MCF 10A (cell line): ENCODE measurements at regions not wholly inside any gene's neighbourhood (a gene's known extent, or its start where the extent isn't known, plus 50 kb on each side); places are given as distances from the start of the nearest gene placed in this dataset.

ENCODE experiments used
- BruUV-seq: library from RNA; stranded (reverse); fragments of 400-500 nt; replicated peaks from 2 replicates; lab custom pipeline; 2021; lab: Mats Ljungman, UMichigan
- CTCF ChIA-PET: fragments of 300-600 bp; sonication (Branson Sonifier 250); formaldehyde crosslinking; extraction: SDS; loops from one replicate; lab custom pipeline; 2021; ENCODE audit warnings: antibody characterized with exemption, inconsistent platforms; lab: Yijun Ruan, JAX
- POLR2A ChIA-PET: fragments of 300-600, 350-650 bp; sonication (Branson Sonifier 250); formaldehyde crosslinking; extraction: SDS; loops from one replicate; lab custom pipeline; 2020; ENCODE audit warnings: antibody characterized with exemption, inconsistent platforms; lab: Yijun Ruan, JAX
- DNase-seq: peaks from one replicate; pipeline ENCODE4 v3.0.0-alpha.2; 2018; ENCODE audit not compliant: unreplicated experiment
- H3K27ac Mint-ChIP-seq: one replicate; pipeline ENCODE4 v1.8.0; 2022; ENCODE audit warnings: mild to moderate bottlenecking, low read depth, mixed read lengths; ENCODE audit not compliant: unreplicated experiment
- H3K27me3 Mint-ChIP-seq: one replicate; pipeline ENCODE4 v1.8.0; 2022; ENCODE audit warnings: mixed read lengths; ENCODE audit not compliant: insufficient read depth, unreplicated experiment
- H3K36me3 Mint-ChIP-seq: one replicate; pipeline ENCODE4 v1.8.0; 2022; ENCODE audit warnings: mild to moderate bottlenecking, moderate library complexity, mixed read lengths; ENCODE audit not compliant: insufficient read depth, unreplicated experiment
- H3K4me1 Mint-ChIP-seq: one replicate; pipeline ENCODE4 v1.8.0; 2022; ENCODE audit warnings: mixed read lengths; ENCODE audit not compliant: insufficient read depth, unreplicated experiment
- H3K4me3 Mint-ChIP-seq: one replicate; pipeline ENCODE4 v1.8.0; 2022; ENCODE audit warnings: mild to moderate bottlenecking, moderate library complexity, mixed read lengths; ENCODE audit not compliant: unreplicated experiment
- H3K9me3 Mint-ChIP-seq: one replicate; pipeline ENCODE4 v1.8.0; 2022; ENCODE audit warnings: mixed read lengths; ENCODE audit not compliant: unreplicated experiment
- intact Hi-C: fragments of 100-400 bp; cut with micrococcal nuclease; formaldehyde crosslinking; loops from 2 replicates; pipeline ENCODE4 v1.14.1; 2022
- TF ChIP-seq, protein P1 (sequence below): fragments of 200-600 bp; IDR thresholded peaks from one replicate; pipeline ENCODE4 v1.8.0; 2022; ENCODE audit warnings: antibody characterized with exemption, mild to moderate bottlenecking; ENCODE audit not compliant: unreplicated experiment

DNA sequence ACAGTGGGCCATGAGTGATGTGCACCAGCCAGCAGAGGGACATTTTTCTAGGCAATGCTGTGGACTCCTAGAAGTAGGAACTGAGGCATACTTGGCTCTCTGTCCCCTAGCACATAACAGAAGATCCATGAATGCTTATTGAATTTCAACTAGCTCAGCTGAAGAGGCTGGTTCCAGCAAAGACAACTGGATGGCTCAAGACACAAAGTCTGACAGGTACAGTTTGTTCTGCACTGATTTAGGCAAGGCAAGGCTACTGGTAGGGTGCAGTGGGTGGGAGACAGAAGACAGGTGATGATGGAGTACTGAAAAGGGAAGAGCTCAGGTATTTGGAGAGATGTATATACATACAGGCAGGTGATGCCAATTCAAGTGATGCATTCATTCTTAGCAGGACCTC lies 72.4 kb upstream of the USP47 start:
- H3K27me3 Mint-ChIP-seq = no peaks in the 10 kb centered on the region
- POLR2A ChIA-PET = interaction anchor here (1.2 kb wide), 1 partner anchor 13 kb away, joined by 4 read pairs; no protein-coding TSS in a partner anchor
- TF ChIP-seq, protein P1, sequence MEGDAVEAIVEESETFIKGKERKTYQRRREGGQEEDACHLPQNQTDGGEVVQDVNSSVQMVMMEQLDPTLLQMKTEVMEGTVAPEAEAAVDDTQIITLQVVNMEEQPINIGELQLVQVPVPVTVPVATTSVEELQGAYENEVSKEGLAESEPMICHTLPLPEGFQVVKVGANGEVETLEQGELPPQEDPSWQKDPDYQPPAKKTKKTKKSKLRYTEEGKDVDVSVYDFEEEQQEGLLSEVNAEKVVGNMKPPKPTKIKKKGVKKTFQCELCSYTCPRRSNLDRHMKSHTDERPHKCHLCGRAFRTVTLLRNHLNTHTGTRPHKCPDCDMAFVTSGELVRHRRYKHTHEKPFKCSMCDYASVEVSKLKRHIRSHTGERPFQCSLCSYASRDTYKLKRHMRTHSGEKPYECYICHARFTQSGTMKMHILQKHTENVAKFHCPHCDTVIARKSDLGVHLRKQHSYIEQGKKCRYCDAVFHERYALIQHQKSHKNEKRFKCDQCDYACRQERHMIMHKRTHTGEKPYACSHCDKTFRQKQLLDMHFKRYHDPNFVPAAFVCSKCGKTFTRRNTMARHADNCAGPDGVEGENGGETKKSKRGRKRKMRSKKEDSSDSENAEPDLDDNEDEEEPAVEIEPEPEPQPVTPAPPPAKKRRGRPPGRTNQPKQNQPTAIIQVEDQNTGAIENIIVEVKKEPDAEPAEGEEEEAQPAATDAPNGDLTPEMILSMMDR = no peak
- H3K4me1 Mint-ChIP-seq = peaks cover 6% of the 10 kb centered on the region
- no peak overlapping the region for H3K4me3 Mint-ChIP-seq
- H3K9me3 Mint-ChIP-seq = no peaks in the 10 kb centered on the region
- BruUV-seq = no TSS peak
- no peak for DNase-seq
- CTCF ChIA-PET = interaction anchor here (0.6 to 1.2 kb wide), 3 partner anchors 10 to 110 kb away, joined by 4 to 6 read pairs (median 4); no protein-coding TSS in a partner anchor
- H3K36me3 Mint-ChIP-seq = no peaks in the 10 kb centered on the region
- no peak overlapping the region for H3K27ac Mint-ChIP-seq
- intact Hi-C loops = no loop called here

DNA sequence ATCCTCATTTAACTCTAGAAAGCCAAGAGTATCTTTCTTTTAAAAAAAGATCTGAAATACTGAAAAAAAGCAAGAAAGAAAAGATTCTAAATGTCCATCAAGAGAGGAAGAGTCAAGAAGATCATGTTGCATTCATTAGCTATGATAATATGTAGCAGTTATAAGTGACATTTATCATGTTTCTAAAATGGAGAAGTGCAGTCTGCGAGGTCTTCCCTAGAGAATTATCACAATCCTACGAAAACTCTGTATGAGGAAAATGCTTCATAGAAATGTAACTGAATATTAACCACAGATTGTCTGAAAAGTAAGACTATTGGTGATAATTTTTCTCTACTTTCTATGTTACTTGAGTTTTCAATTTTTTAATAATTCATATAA lies 77.4 kb upstream of the USP47 start:
- Mint-ChIP-seq H3K4me3 (no peak overlapping the region), H3K27me3 (no peaks in the 10 kb centered on the region), H3K9me3 (no peaks in the 10 kb centered on the region), H3K36me3 (no peaks in the 10 kb centered on the region), H3K4me1 (no peaks in the 10 kb centered on the region), H3K27ac (no peak overlapping the region)
- TF ChIP-seq, protein P1 = no peak
- no TSS peak for BruUV-seq
- ChIA-PET CTCF (interaction anchor here (0.7 to 1.2 kb wide), 3 partner anchors 13 to 23 kb away, joined by 3 to 4 read pairs (median 3); no protein-coding TSS in a partner anchor), POLR2A (interaction anchor here (1.0 kb wide), 1 partner anchor 956 kb away, joined by 3 read pairs; the partner anchor contains the start of gene EIF4G2)
- intact Hi-C loops = no loop called here
- no peak for DNase-seq

DNA sequence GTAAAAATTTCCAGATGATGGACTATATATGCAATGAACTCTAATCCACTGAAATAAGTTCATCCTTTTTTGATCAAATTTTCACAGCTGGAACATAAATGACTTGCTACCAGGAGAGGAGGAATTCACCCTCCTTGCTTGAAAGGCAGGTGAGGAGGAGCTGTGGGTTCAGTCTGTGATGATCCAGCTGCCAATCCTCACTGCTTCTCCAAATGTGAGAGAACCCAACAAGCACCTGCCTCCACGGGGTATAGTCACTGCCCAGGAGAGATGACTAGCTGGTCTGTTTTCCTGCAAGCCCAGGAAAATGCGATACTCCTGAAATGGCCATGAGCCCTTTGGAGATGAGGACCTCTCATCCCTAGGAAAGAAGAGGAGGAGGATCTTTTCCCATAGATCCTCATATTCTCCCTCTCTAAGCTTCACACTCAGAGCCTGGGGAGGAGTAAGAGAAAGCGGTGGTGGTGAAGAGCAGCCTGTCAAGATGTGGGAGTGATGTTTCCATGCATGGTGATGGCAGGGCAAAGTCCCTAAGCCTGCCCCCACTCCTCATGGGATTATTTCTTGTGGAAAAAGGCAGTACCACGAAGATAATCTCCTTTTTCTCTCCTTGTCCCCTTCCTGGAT lies 77.9 kb upstream of the USP47 start:
- intact Hi-C loops = no loop called here
- BruUV-seq = no TSS peak
- Mint-ChIP-seq H3K27ac (no peak overlapping the region), H3K36me3 (no peaks in the 10 kb centered on the region), H3K9me3 (no peaks in the 10 kb centered on the region), H3K4me1 (no peaks in the 10 kb centered on the region), H3K27me3 (no peaks in the 10 kb centered on the region), H3K4me3 (no peak overlapping the region)
- ChIA-PET CTCF (interaction anchor here (0.6 to 1.2 kb wide), 3 partner anchors 24 to 412 kb away, joined by 3 to 4 read pairs (median 4); no protein-coding TSS in a partner anchor), POLR2A (interaction anchor here (0.6 to 1.0 kb wide), 2 partner anchors 12 to 955 kb away, joined by 3 read pairs; partner anchors contain the start of gene EIF4G2)
- no peak for DNase-seq
- TF ChIP-seq, protein P1 = no peak

DNA sequence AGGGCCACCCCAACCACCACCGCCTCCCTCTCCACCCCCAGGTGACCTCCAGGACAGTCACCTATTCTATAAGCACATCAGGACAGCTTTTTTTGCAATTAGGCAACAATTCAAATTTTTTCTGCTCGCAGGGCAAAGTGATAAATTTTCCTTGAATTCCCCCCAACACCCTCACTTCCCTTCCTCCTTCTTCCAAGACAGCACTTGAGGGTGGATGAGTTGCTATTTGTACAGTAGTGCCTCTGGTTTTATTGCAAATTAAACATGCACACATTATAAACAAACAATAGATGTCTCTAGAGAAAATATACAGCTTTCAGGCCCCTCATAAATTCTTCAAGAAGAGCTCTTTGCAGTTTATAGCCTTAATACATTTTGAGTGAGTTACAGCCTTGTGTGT lies 80.9 kb upstream of the USP47 start:
- no peaks in the 10 kb centered on the region for H3K4me1 Mint-ChIP-seq
- H3K36me3 Mint-ChIP-seq = no peaks in the 10 kb centered on the region
- H3K27me3 Mint-ChIP-seq = no peaks in the 10 kb centered on the region
- TF ChIP-seq, protein P1 = no peak
- no peak for DNase-seq
- H3K4me3 Mint-ChIP-seq = no peak overlapping the region
- no TSS peak for BruUV-seq
- no peak overlapping the region for H3K27ac Mint-ChIP-seq
- ChIA-PET POLR2A (no interaction called here), CTCF (no interaction called here)
- H3K9me3 Mint-ChIP-seq = no peaks in the 10 kb centered on the region
- intact Hi-C loops = no loop called here
